A549 (cell line): ENCODE measurements at regions not wholly inside any gene's neighbourhood (a gene's known extent, or its start where the extent isn't known, plus 50 kb on each side); places are given as distances from the start of the nearest gene placed in this dataset.

Source experiments
- CBX8 ChIP-seq: fragments of 200-600 bp; sonication (generic); IDR thresholded peaks from 2 replicates; pipeline ENCODE4 v1.6.1; 2016
- CTCF ChIP-seq: fragments of >200 bp; sonication (Bioruptor Twin); formaldehyde crosslinking; IDR thresholded peaks from 3 replicates; pipeline ENCODE4 v1.5.1; 2016
- ESRRA ChIP-seq: fragments of 150-350 bp; IDR thresholded peaks from 2 replicates; pipeline ENCODE4 v1.6.1; 2014; ENCODE audit warnings: mild to moderate bottlenecking, low read length, borderline replicate concordance
- HMGXB4 ChIP-seq: fragments of 250-450 bp; sonication (Bioruptor Pico); IDR thresholded peaks from 2 replicates; pipeline ENCODE4 v1.5.0; 2021; ENCODE audit warnings: mild to moderate bottlenecking, moderate library complexity, borderline replicate concordance
- POLR2A ChIP-seq: IDR thresholded peaks from 2 replicates; pipeline ENCODE4 v1.6.1; 2012; ENCODE audit warnings: mild to moderate bottlenecking, low read length
- REST ChIP-seq: fragments of 200-600 bp; sonication (generic); IDR thresholded peaks from 2 replicates; pipeline ENCODE4 v1.6.1; 2016; ENCODE audit warnings: antibody characterized with exemption, mild to moderate bottlenecking, moderate library complexity
- SREBF2 ChIP-seq: fragments of 450-650 bp; IDR thresholded peaks from 2 replicates; pipeline ENCODE4 v1.6.1; 2014; ENCODE audit warnings: mild to moderate bottlenecking, moderate library complexity

- TF ChIP-seq POLR2A (no peak), REST (no peak), CTCF (no peak), HMGXB4 (no peak), CBX8 (no peak), ESRRA (no peak), SREBF2 (no peak)
These were observed 232.2 kb downstream of the IKZF2 start for GRCh38 chr2:212919238-212919637.
